ENCODE measurements at regions not wholly inside any gene's neighbourhood (a gene's known extent, or its start where the extent isn't known, plus 50 kb on each side); places are given as distances from the start of the nearest gene placed in this dataset.

- H2BK15ac ChIP-seq (ENCODE audit: low read length): no peak overlapping the region
These were observed 262.0 kb downstream of the STK31 start for GRCh38 chr7:23972057-23972456.

GRCh38 chr7:23973264-23973663, 263.2 kb downstream of the STK31 start:
- H3K79me1 ChIP-seq (ENCODE audit: low read depth, low read length): no peaks in the 10 kb centered on the region
- H3K4me3 ChIP-seq (ENCODE audit: low read length in 2 of 2): no peak overlapping the region

More at GRCh38 chr7:23972057-23972456, 262.0 kb downstream of the STK31 start:
- no peak overlapping the region for H4K8ac ChIP-seq (ENCODE audit: low read depth, low read length)
- no peak for DNase-seq (ENCODE audit: low spot score)
- H4K91ac ChIP-seq (ENCODE audit: low read depth, low read length, poor library complexity): no peak overlapping the region
- no peaks in the 10 kb centered on the region for H3K9me3 ChIP-seq (replicated peaks in 1 of 2; ENCODE audit: control insufficient read depth in 2 of 2, insufficient read depth in 1 of 2, low read depth in 1 of 2, low read length in 2 of 2)
- peaks cover 0 to 8% of the 10 kb centered on the region in 2 donors for H3K4me1 ChIP-seq (ENCODE audit: control insufficient read depth in 2 of 2, insufficient read depth in 1 of 2, low read depth in 1 of 2, low read length in 2 of 2)
- H3K79me1 ChIP-seq (ENCODE audit: low read depth, low read length): no peaks in the 10 kb centered on the region
- H2AK5ac ChIP-seq (ENCODE audit: low read depth, low read length): no peak overlapping the region
- H3K14ac ChIP-seq (ENCODE audit: low read length): no peak overlapping the region
- H3K18ac ChIP-seq (ENCODE audit: low read length): no peak overlapping the region
- H3K4me2 ChIP-seq (ENCODE audit: insufficient read depth, low read length, poor library complexity, severe bottlenecking): no peak overlapping the region
- no peak overlapping the region for H2BK12ac ChIP-seq (ENCODE audit: low read length)
- H2BK5ac ChIP-seq (ENCODE audit: low read length): no peak overlapping the region
- H2BK120ac ChIP-seq (ENCODE audit: low read depth, low read length): no peak overlapping the region
- no peaks in the 10 kb centered on the region for H3K36me3 ChIP-seq (replicated peaks in 1 of 2; ENCODE audit: control insufficient read depth in 2 of 2, insufficient read depth in 2 of 2, low read length in 2 of 2)
- H3K9ac ChIP-seq (ENCODE audit: low read depth, low read length, poor library complexity): no peak overlapping the region
- no peak overlapping the region for H3K4ac ChIP-seq (ENCODE audit: low read length)
- H3K27ac ChIP-seq (replicated peaks; ENCODE audit: low read length): no peak overlapping the region
- no peaks in the 10 kb centered on the region for H3K27me3 ChIP-seq (ENCODE audit: control insufficient read depth in 3 of 3, insufficient read depth in 3 of 3, low read depth in 1 of 3, low read length in 3 of 3)
- H3K23ac ChIP-seq (ENCODE audit: low read depth, low read length, poor library complexity): no peak overlapping the region
- no peak overlapping the region for H2AFZ ChIP-seq (ENCODE audit: low read length)
- no peak overlapping the region for H3K4me3 ChIP-seq (ENCODE audit: low read length in 2 of 2)
- no CpG with 5 or more reads among the region's 3 CpGs for WGBS, 2 donors (ENCODE audit: extremely low coverage in 2 of 2, insufficient read length in 2 of 2, insufficient replicate concordance in 1 of 2)

GRCh38 chr7:23980081-23980480, 270.1 kb downstream of the STK31 start:
- peaks cover 0 to 2% of the 10 kb centered on the region in 2 donors for H3K9me3 ChIP-seq (replicated peaks in 1 of 2; ENCODE audit: control insufficient read depth in 2 of 2, insufficient read depth in 1 of 2, low read depth in 1 of 2, low read length in 2 of 2)
- H3K27ac ChIP-seq (replicated peaks; ENCODE audit: low read length): no peak overlapping the region
- H4K91ac ChIP-seq (ENCODE audit: low read depth, low read length, poor library complexity): no peak overlapping the region
- H3K27me3 ChIP-seq (ENCODE audit: control insufficient read depth in 3 of 3, insufficient read depth in 3 of 3, low read depth in 1 of 3, low read length in 3 of 3): no peaks in the 10 kb centered on the region
- no peak overlapping the region for H2BK5ac ChIP-seq (ENCODE audit: low read length)
- no peak overlapping the region for H3K4me2 ChIP-seq (ENCODE audit: insufficient read depth, low read length, poor library complexity, severe bottlenecking)
- no peaks in the 10 kb centered on the region for H3K4me1 ChIP-seq (ENCODE audit: control insufficient read depth in 2 of 2, insufficient read depth in 1 of 2, low read depth in 1 of 2, low read length in 2 of 2)
- no peaks in the 10 kb centered on the region for H3K36me3 ChIP-seq (replicated peaks in 1 of 2; ENCODE audit: control insufficient read depth in 2 of 2, insufficient read depth in 2 of 2, low read length in 2 of 2)
- no peaks in the 10 kb centered on the region for H3K79me1 ChIP-seq (ENCODE audit: low read depth, low read length)
- no peak overlapping the region for H3K4ac ChIP-seq (ENCODE audit: low read length)
- no peak overlapping the region for H2BK12ac ChIP-seq (ENCODE audit: low read length)
- no peak overlapping the region for H2AFZ ChIP-seq (ENCODE audit: low read length)
- no peak overlapping the region for H3K23ac ChIP-seq (ENCODE audit: low read depth, low read length, poor library complexity)
- H2BK120ac ChIP-seq (ENCODE audit: low read depth, low read length): no peak overlapping the region
- H3K18ac ChIP-seq (ENCODE audit: low read length): no peak overlapping the region
- DNase-seq (ENCODE audit: low spot score): no peak
- H2AK5ac ChIP-seq (ENCODE audit: low read depth, low read length): no peak overlapping the region
- H3K9ac ChIP-seq (ENCODE audit: low read depth, low read length, poor library complexity): no peak overlapping the region
- no peak overlapping the region for H4K8ac ChIP-seq (ENCODE audit: low read depth, low read length)
- H2BK15ac ChIP-seq (ENCODE audit: low read length): no peak overlapping the region
- no peak overlapping the region for H3K4me3 ChIP-seq (ENCODE audit: low read length in 2 of 2)
- no peak overlapping the region for H3K14ac ChIP-seq (ENCODE audit: low read length)

More at GRCh38 chr7:23973264-23973663, 263.2 kb downstream of the STK31 start:
- no peaks in the 10 kb centered on the region for H3K36me3 ChIP-seq (replicated peaks in 1 of 2; ENCODE audit: control insufficient read depth in 2 of 2, insufficient read depth in 2 of 2, low read length in 2 of 2)
- no peak overlapping the region for H3K9ac ChIP-seq (ENCODE audit: low read depth, low read length, poor library complexity)
- H3K4me2 ChIP-seq (ENCODE audit: insufficient read depth, low read length, poor library complexity, severe bottlenecking): no peak overlapping the region
- H2BK120ac ChIP-seq (ENCODE audit: low read depth, low read length): no peak overlapping the region
- no peaks in the 10 kb centered on the region for H3K9me3 ChIP-seq (replicated peaks in 1 of 2; ENCODE audit: control insufficient read depth in 2 of 2, insufficient read depth in 1 of 2, low read depth in 1 of 2, low read length in 2 of 2)
- H2AFZ ChIP-seq (ENCODE audit: low read length): no peak overlapping the region
- no peak overlapping the region for H2BK12ac ChIP-seq (ENCODE audit: low read length)
- no peak overlapping the region for H2BK15ac ChIP-seq (ENCODE audit: low read length)
- H3K4ac ChIP-seq (ENCODE audit: low read length): no peak overlapping the region
- H2BK5ac ChIP-seq (ENCODE audit: low read length): no peak overlapping the region
- no peak overlapping the region for H3K23ac ChIP-seq (ENCODE audit: low read depth, low read length, poor library complexity)
- H3K27me3 ChIP-seq (ENCODE audit: control insufficient read depth in 3 of 3, insufficient read depth in 3 of 3, low read depth in 1 of 3, low read length in 3 of 3): no peaks in the 10 kb centered on the region
- H3K27ac ChIP-seq (replicated peaks; ENCODE audit: low read length): no peak overlapping the region
- H3K4me1 ChIP-seq (ENCODE audit: control insufficient read depth in 2 of 2, insufficient read depth in 1 of 2, low read depth in 1 of 2, low read length in 2 of 2): peaks cover 0 to under 1% of the 10 kb centered on the region in 2 donors
- H4K8ac ChIP-seq (ENCODE audit: low read depth, low read length): no peak overlapping the region
- no peak overlapping the region for H2AK5ac ChIP-seq (ENCODE audit: low read depth, low read length)
- DNase-seq (ENCODE audit: low spot score): no peak
- no peak overlapping the region for H3K18ac ChIP-seq (ENCODE audit: low read length)
- no peak overlapping the region for H3K14ac ChIP-seq (ENCODE audit: low read length)
- no peak overlapping the region for H4K91ac ChIP-seq (ENCODE audit: low read depth, low read length, poor library complexity)
- no CpG with 5 or more reads among the region's 3 CpGs for WGBS, 2 donors (ENCODE audit: extremely low coverage in 2 of 2, insufficient read length in 2 of 2, insufficient replicate concordance in 1 of 2)

GRCh38 chr7:23981314-23981713, 271.3 kb downstream of the STK31 start:
- Histone ChIP-seq H2BK15ac (ENCODE audit: low read length) (no peak overlapping the region), H3K4me2 (ENCODE audit: insufficient read depth, low read length, poor library complexity, severe bottlenecking) (no peak overlapping the region), H3K4me1 (ENCODE audit: control insufficient read depth in 2 of 2, insufficient read depth in 1 of 2, low read depth in 1 of 2, low read length in 2 of 2) (no peaks in the 10 kb centered on the region), H3K18ac (ENCODE audit: low read length) (no peak overlapping the region), H3K9ac (ENCODE audit: low read depth, low read length, poor library complexity) (no peak overlapping the region), H3K4ac (ENCODE audit: low read length) (no peak overlapping the region), H2AFZ (ENCODE audit: low read length) (no peak overlapping the region), H3K4me3 (ENCODE audit: low read length in 2 of 2) (no peak overlapping the region), H4K8ac (ENCODE audit: low read depth, low read length) (no peak overlapping the region), H3K14ac (ENCODE audit: low read length) (no peak overlapping the region), H2BK12ac (ENCODE audit: low read length) (no peak overlapping the region), H3K27me3 (ENCODE audit: control insufficient read depth in 3 of 3, insufficient read depth in 3 of 3, low read depth in 1 of 3, low read length in 3 of 3) (no peaks in the 10 kb centered on the region), H3K36me3 (replicated peaks in 1 of 2; ENCODE audit: control insufficient read depth in 2 of 2, insufficient read depth in 2 of 2, low read length in 2 of 2) (no peaks in the 10 kb centered on the region), H3K9me3 (replicated peaks in 1 of 2; ENCODE audit: control insufficient read depth in 2 of 2, insufficient read depth in 1 of 2, low read depth in 1 of 2, low read length in 2 of 2) (peaks cover 0 to 2% of the 10 kb centered on the region in 2 donors), H2BK5ac (ENCODE audit: low read length) (no peak overlapping the region), H4K91ac (ENCODE audit: low read depth, low read length, poor library complexity) (no peak overlapping the region), H3K79me1 (ENCODE audit: low read depth, low read length) (no peaks in the 10 kb centered on the region), H2BK120ac (ENCODE audit: low read depth, low read length) (no peak overlapping the region), H2AK5ac (ENCODE audit: low read depth, low read length) (no peak overlapping the region), H3K23ac (ENCODE audit: low read depth, low read length, poor library complexity) (no peak overlapping the region), H3K27ac (replicated peaks; ENCODE audit: low read length) (no peak overlapping the region)
- no CpG with 5 or more reads among the region's 1 CpG for WGBS, 2 donors (ENCODE audit: extremely low coverage in 2 of 2, insufficient read length in 2 of 2, insufficient replicate concordance in 1 of 2)
- DNase-seq (ENCODE audit: low spot score): no peak
